ENCODE measurements at regions not wholly inside any gene's neighbourhood (a gene's known extent, or its start where the extent isn't known, plus 50 kb on each side); places are given as distances from the start of the nearest gene placed in this dataset.
"Not testable (repeated sequence)": the region's sequence is repeated elsewhere in the genome, so short reads cannot be mapped to it uniquely, and the experiment has no call there.

GRCh38 chr10:37495415-37495814 is 362.0 kb downstream of the ZNF248 start:
- peaks cover 75 to 76% of the 10 kb centered on the region in 2 experiments for H3K9me3 Mint-ChIP-seq
- WGBS (ENCODE audit: extremely low coverage, insufficient read length, low lambda C conversion rate), result no CpG with 5 or more reads among the region's 1 CpG
- no peak for DNase-seq

GRCh38 chr10:37493185-37493796 is 364.1 kb downstream of the ZNF248 start:
- not testable (repeated sequence) for H4K20me1 ChIP-seq (ENCODE audit: control insufficient read depth, insufficient read depth, insufficient read length); H3K27me3 Mint-ChIP-seq (ENCODE audit: low read depth); H3K4me3 Mint-ChIP-seq; DNase-seq; H4K8ac ChIP-seq (replicated peaks; ENCODE audit: insufficient read length, low read depth, low read length); H3K56ac ChIP-seq (ENCODE audit: insufficient read length, low read depth, low read length); H3K79me1 ChIP-seq (ENCODE audit: insufficient read depth, low read depth, low read length, poor library complexity, severe bottlenecking); H4K5ac ChIP-seq (ENCODE audit: insufficient read length, low read depth, low read length); H2BK120ac ChIP-seq (ENCODE audit: low read depth, low read length, poor library complexity, severe bottlenecking); H4K91ac ChIP-seq (ENCODE audit: insufficient read length, low read depth, low read length); H3K4ac ChIP-seq (ENCODE audit: low read depth, low read length); H3K4me1 ChIP-seq (ENCODE audit: insufficient read depth, low read length); H3K9ac ChIP-seq (ENCODE audit: extremely low read depth, insufficient read length, low read length); H2BK12ac ChIP-seq (ENCODE audit: insufficient read length, low read depth, low read length); H3K14ac ChIP-seq (ENCODE audit: insufficient read depth, low read length); H2BK15ac ChIP-seq (ENCODE audit: low read depth, low read length); H3K23ac ChIP-seq (ENCODE audit: insufficient read length, low read depth, low read length); H2AFZ ChIP-seq (ENCODE audit: low read length); H3K4me1 Mint-ChIP-seq; H3K18ac ChIP-seq (ENCODE audit: insufficient read length, low read depth, low read length); H2BK20ac ChIP-seq (ENCODE audit: low read depth, low read length, poor library complexity, severe bottlenecking); H3T11ph ChIP-seq (ENCODE audit: low read length); H3K27ac Mint-ChIP-seq; H2BK5ac ChIP-seq (ENCODE audit: insufficient read length, low read length); H3K4me2 ChIP-seq (ENCODE audit: insufficient read depth, insufficient read length, low read length); H3K23me2 ChIP-seq (ENCODE audit: insufficient read length, low read depth, low read length, poor library complexity, severe bottlenecking); H3K27ac ChIP-seq (ENCODE audit: insufficient read length, low read depth, low read length); H2AK5ac ChIP-seq (ENCODE audit: insufficient read length, low read length); H3K79me2 ChIP-seq (ENCODE audit: insufficient read depth, low read length); H3K27me3 ChIP-seq (ENCODE audit: insufficient read depth, low read length)
- H3K9me3 ChIP-seq (ENCODE audit: control insufficient read depth, low read depth, low read length), result peaks cover 42% of the 10 kb centered on the region
- no CpG with 5 or more reads among the region's 3 CpGs for WGBS (ENCODE audit: extremely low coverage, insufficient read length, low lambda C conversion rate)
- Mint-ChIP-seq H3K36me3 (ENCODE audit: insufficient read depth in 1 of 3, low read depth in 3 of 3) (peaks cover 3 to 29% (median 16%) of the 10 kb centered on the region in 3 experiments; a peak in 5 of 7 replicates), H3K9me3 (peaks cover 89 to 94% of the 10 kb centered on the region in 2 experiments)

More at GRCh38 chr10:37495415-37495814, 362.0 kb downstream of the ZNF248 start:
- no peak overlapping the region for H3K56ac ChIP-seq (ENCODE audit: insufficient read length, low read depth, low read length)
- H3K79me2 ChIP-seq (ENCODE audit: insufficient read depth, low read length), result no peaks in the 10 kb centered on the region
- H3K4ac ChIP-seq (ENCODE audit: low read depth, low read length), result no peak overlapping the region
- H3K4me2 ChIP-seq (ENCODE audit: insufficient read depth, insufficient read length, low read length), result no peak overlapping the region
- H3K27me3 Mint-ChIP-seq (ENCODE audit: low read depth), result no peaks in the 10 kb centered on the region
- H2BK15ac ChIP-seq (ENCODE audit: low read depth, low read length), result no peak overlapping the region
- no peak overlapping the region for H3K27ac Mint-ChIP-seq
- no peak overlapping the region for H3K27ac ChIP-seq (ENCODE audit: insufficient read length, low read depth, low read length)
- no peak overlapping the region for H4K8ac ChIP-seq (replicated peaks; ENCODE audit: insufficient read length, low read depth, low read length)
- H3T11ph ChIP-seq (ENCODE audit: low read length), result no peak overlapping the region
- H2BK5ac ChIP-seq (ENCODE audit: insufficient read length, low read length), result no peak overlapping the region
- H3K4me1 Mint-ChIP-seq, result no peaks in the 10 kb centered on the region
- H2BK20ac ChIP-seq (ENCODE audit: low read depth, low read length, poor library complexity, severe bottlenecking), result no peak overlapping the region
- H3K14ac ChIP-seq (ENCODE audit: insufficient read depth, low read length), result no peak overlapping the region
- peak; percentile 37; the same call in 2 of the 3 replicates for TF ChIP-seq CTCF (conservative IDR thresholded peaks at IDR 0.05)
- H3K36me3 Mint-ChIP-seq (ENCODE audit: insufficient read depth in 1 of 3, low read depth in 3 of 3), result peaks cover 3 to 23% (median 10%) of the 10 kb centered on the region in 3 experiments; a peak in 5 of 7 replicates
- H3K4me1 ChIP-seq (ENCODE audit: insufficient read depth, low read length), result no peaks in the 10 kb centered on the region; the same call in 1 of the 2 replicates
- no peak overlapping the region for H4K91ac ChIP-seq (ENCODE audit: insufficient read length, low read depth, low read length)
- peaks cover 27% of the 10 kb centered on the region for H3K9me3 ChIP-seq (ENCODE audit: control insufficient read depth, low read depth, low read length)
- H3K23me2 ChIP-seq (ENCODE audit: insufficient read length, low read depth, low read length, poor library complexity, severe bottlenecking), result no peaks in the 10 kb centered on the region
- H4K5ac ChIP-seq (ENCODE audit: insufficient read length, low read depth, low read length), result no peak overlapping the region
- no peaks in the 10 kb centered on the region for H3K27me3 ChIP-seq (ENCODE audit: insufficient read depth, low read length)
- H2AFZ ChIP-seq (ENCODE audit: low read length), result no peak overlapping the region
- no peak overlapping the region for H3K18ac ChIP-seq (ENCODE audit: insufficient read length, low read depth, low read length)
- no peak overlapping the region for H2BK12ac ChIP-seq (ENCODE audit: insufficient read length, low read depth, low read length)
- H2AK5ac ChIP-seq (ENCODE audit: insufficient read length, low read length), result no peak overlapping the region
- H2BK120ac ChIP-seq (ENCODE audit: low read depth, low read length, poor library complexity, severe bottlenecking), result no peak overlapping the region
- no peak overlapping the region for H3K9ac ChIP-seq (ENCODE audit: extremely low read depth, insufficient read length, low read length)
- H3K23ac ChIP-seq (ENCODE audit: insufficient read length, low read depth, low read length), result no peak overlapping the region
- no peak overlapping the region for H3K4me3 Mint-ChIP-seq
- no peaks in the 10 kb centered on the region for H4K20me1 ChIP-seq (ENCODE audit: control insufficient read depth, insufficient read depth, insufficient read length)
- H3K79me1 ChIP-seq (ENCODE audit: insufficient read depth, low read depth, low read length, poor library complexity, severe bottlenecking), result no peaks in the 10 kb centered on the region

Data from H9 (cell line).